Ishikawa (cell line): ENCODE measurements at regions not wholly inside any gene's neighbourhood (a gene's known extent, or its start where the extent isn't known, plus 50 kb on each side); places are given as distances from the start of the nearest gene placed in this dataset.

Source experiments
- CEBPB ChIP-seq: IDR thresholded peaks from 2 replicates; pipeline ENCODE4 v1.6.1; 2012
- CREB1 ChIP-seq: IDR thresholded peaks from 2 replicates; pipeline ENCODE4 v1.6.1; 2012; ENCODE audit warnings: low read depth
- EGR1 ChIP-seq: IDR thresholded peaks from 2 replicates; pipeline ENCODE4 v1.6.1; 2012
- EP300 ChIP-seq: IDR thresholded peaks from 2 replicates; pipeline ENCODE4 v1.6.1; 2012; ENCODE audit warnings: borderline replicate concordance
- FOXM1 ChIP-seq: IDR thresholded peaks from 2 replicates; pipeline ENCODE4 v1.6.1; 2012; ENCODE audit warnings: low read depth, borderline replicate concordance
- MAX ChIP-seq: IDR thresholded peaks from 2 replicates; pipeline ENCODE4 v1.6.1; 2012
- NFIC ChIP-seq: IDR thresholded peaks from 2 replicates; pipeline ENCODE4 v1.6.1; 2012
- RAD21 ChIP-seq: IDR thresholded peaks from 2 replicates; pipeline ENCODE4 v1.6.1; 2012; ENCODE audit warnings: low read depth
- REST ChIP-seq: IDR thresholded peaks from 2 replicates; pipeline ENCODE4 v1.6.1; 2012; ENCODE audit warnings: low read depth, mild to moderate bottlenecking
- TAF1 ChIP-seq: IDR thresholded peaks from 2 replicates; pipeline ENCODE4 v1.6.1; 2012; ENCODE audit warnings: low read depth, mild to moderate bottlenecking
- TCF12 ChIP-seq: IDR thresholded peaks from 2 replicates; pipeline ENCODE4 v1.6.1; 2012; ENCODE audit warnings: low read depth
- TEAD4 ChIP-seq: IDR thresholded peaks from 2 replicates; pipeline ENCODE4 v1.6.1; 2012
- USF1 ChIP-seq: IDR thresholded peaks from 2 replicates; pipeline ENCODE4 v1.6.1; 2012
- YY1 ChIP-seq: IDR thresholded peaks from 2 replicates; pipeline ENCODE4 v1.6.1; 2012; ENCODE audit warnings: low read depth
- ZBTB7A ChIP-seq: IDR thresholded peaks from 2 replicates; pipeline ENCODE4 v1.6.1; 2012; ENCODE audit warnings: low read depth

GRCh38 chr1:90864681-90865080 lies 147.6 kb upstream of the BARHL2 start:
- TF ChIP-seq MAX (no peak), TCF12 (no peak)

- TF ChIP-seq TEAD4 (no peak), RAD21 (no peak), CEBPB (no peak), TCF12 (no peak), MAX (no peak), REST (no peak), EP300 (no peak), TAF1 (no peak), YY1 (no peak), USF1 (no peak), NFIC (no peak), ZBTB7A (no peak), CREB1 (no peak), EGR1 (no peak), FOXM1 (no peak)
These were observed 145.7 kb upstream of the BARHL2 start for GRCh38 chr1:90862782-90863181.

- TF ChIP-seq NFIC: no peak
- TF ChIP-seq REST: no peak
- TF ChIP-seq FOXM1: no peak
- no peak for TF ChIP-seq EP300
- TF ChIP-seq EGR1: no peak
These were observed 139.4 kb upstream of the BARHL2 start for GRCh38 chr1:90856463-90857007.

- TF ChIP-seq FOXM1 (no peak), NFIC (no peak), USF1 (no peak), MAX (no peak), REST (no peak), CEBPB (peak; percentile 84)
These were observed 137.4 kb upstream of the BARHL2 start for GRCh38 chr1:90854397-90854924.

GRCh38 chr1:90851711-90852050 lies 134.6 kb upstream of the BARHL2 start:
- TF ChIP-seq TCF12 (no peak), USF1 (no peak), CREB1 (no peak)
